ENCODE measurements at regions not wholly inside any gene's neighbourhood (a gene's known extent, or its start where the extent isn't known, plus 50 kb on each side); places are given as distances from the start of the nearest gene placed in this dataset.

- TF ChIP-seq RXRA (IDR thresholded peaks at IDR 0.05) (no peak), FOXA1 (IDR thresholded peaks at IDR 0.05) (no peak), YY1 (IDR thresholded peaks at IDR 0.05) (no peak), TAF1 (conservative IDR thresholded peaks at IDR 0.05) (no peak), MAX (IDR thresholded peaks at IDR 0.05) (no peak), FOXA2 (IDR thresholded peaks at IDR 0.05) (no peak)
- WGBS, result 92% methylated on average over 10 of the region's 10 CpGs
- Histone ChIP-seq H3K36me3 (ENCODE audit: control insufficient read depth in 4 of 4, insufficient read depth in 3 of 4, low read depth in 1 of 4, low read length in 3 of 4) (no peaks in the 10 kb centered on the region), H3K9ac (ENCODE audit: low read depth in 1 of 2, low read length in 2 of 2) (no peak overlapping the region), H3K4me1 (ENCODE audit: control insufficient read depth in 4 of 4, insufficient read depth in 4 of 4, low read length in 3 of 4) (no peaks in the 10 kb centered on the region), H3K9me3 (ENCODE audit: control insufficient read depth in 4 of 4, low read length in 3 of 4) (no peaks in the 10 kb centered on the region), H3K4me3 (ENCODE audit: low read depth in 1 of 3, low read length in 3 of 3) (no peak overlapping the region), H3K27ac (ENCODE audit: low read depth in 1 of 2, low read length in 2 of 2) (no peak overlapping the region), H3K27me3 (ENCODE audit: control insufficient read depth in 4 of 4, insufficient read depth in 4 of 4, low read length in 3 of 4) (no peaks in the 10 kb centered on the region)
- no peak for DNase-seq (ENCODE audit: low spot score)
Observed at GRCh38 chr6:80543598-80544222, 437.2 kb downstream of the BCKDHB start.

- no peak for DNase-seq (ENCODE audit: low spot score)
- Histone ChIP-seq H3K4me1 (ENCODE audit: control insufficient read depth in 4 of 4, insufficient read depth in 4 of 4, low read length in 3 of 4) (no peaks in the 10 kb centered on the region), H3K4me3 (ENCODE audit: low read depth in 1 of 3, low read length in 3 of 3) (no peak overlapping the region), H3K27me3 (ENCODE audit: control insufficient read depth in 4 of 4, insufficient read depth in 4 of 4, low read length in 3 of 4) (no peaks in the 10 kb centered on the region), H3K9me3 (ENCODE audit: control insufficient read depth in 4 of 4, low read length in 3 of 4) (no peaks in the 10 kb centered on the region), H3K27ac (ENCODE audit: low read depth in 1 of 2, low read length in 2 of 2) (no peak overlapping the region), H3K36me3 (ENCODE audit: control insufficient read depth in 4 of 4, insufficient read depth in 3 of 4, low read depth in 1 of 4, low read length in 3 of 4) (no peaks in the 10 kb centered on the region), H3K9ac (ENCODE audit: low read depth in 1 of 2, low read length in 2 of 2) (no peak overlapping the region)
- 97% methylated on average over 1 of the region's 1 CpG for WGBS
- no peak for TF ChIP-seq SP1 (IDR thresholded peaks at IDR 0.05)
- no peak for TF ChIP-seq REST (IDR thresholded peaks at IDR 0.05)
- TF ChIP-seq JUND (IDR thresholded peaks at IDR 0.05), result no peak
- no peak for TF ChIP-seq FOXA1 (IDR thresholded peaks at IDR 0.05)
Observed at GRCh38 chr6:80543151-80543550, 436.7 kb downstream of the BCKDHB start.

GRCh38 chr6:80541886-80542285 lies 435.4 kb downstream of the BCKDHB start:
- 78% methylated on average over 3 of the region's 3 CpGs for WGBS
- no peaks in the 10 kb centered on the region for H3K27me3 ChIP-seq (ENCODE audit: control insufficient read depth in 4 of 4, insufficient read depth in 4 of 4, low read length in 3 of 4)
- H3K9me3 ChIP-seq (ENCODE audit: control insufficient read depth in 4 of 4, low read length in 3 of 4), result no peaks in the 10 kb centered on the region
- H3K4me1 ChIP-seq (ENCODE audit: control insufficient read depth in 4 of 4, insufficient read depth in 4 of 4, low read length in 3 of 4), result no peaks in the 10 kb centered on the region
- no peak overlapping the region for H3K4me3 ChIP-seq (ENCODE audit: low read depth in 1 of 3, low read length in 3 of 3)
- no peak overlapping the region for H3K9ac ChIP-seq (ENCODE audit: low read depth in 1 of 2, low read length in 2 of 2)
- H3K27ac ChIP-seq (ENCODE audit: low read depth in 1 of 2, low read length in 2 of 2), result no peak overlapping the region
- TF ChIP-seq HNF4A (conservative IDR thresholded peaks at IDR 0.05) (no peak), ZBTB33 (IDR thresholded peaks at IDR 0.05) (no peak), JUND (IDR thresholded peaks at IDR 0.05) (no peak), CTCF (IDR thresholded peaks at IDR 0.05; ENCODE audit: low read depth, low read length, missing input control) (no peak), GABPA (IDR thresholded peaks at IDR 0.05 in 1 of 2, conservative IDR thresholded peaks at IDR 0.05 in 1 of 2) (no peak), MAX (IDR thresholded peaks at IDR 0.05) (no peak), HNF4G (IDR thresholded peaks at IDR 0.05) (no peak), FOXA2 (IDR thresholded peaks at IDR 0.05) (no peak), TAF1 (conservative IDR thresholded peaks at IDR 0.05) (no peak), REST (IDR thresholded peaks at IDR 0.05) (no peak), SP1 (IDR thresholded peaks at IDR 0.05) (no peak), YY1 (IDR thresholded peaks at IDR 0.05) (no peak), RAD21 (IDR thresholded peaks at IDR 0.05) (no peak), FOXA1 (IDR thresholded peaks at IDR 0.05) (no peak), NR2F2 (IDR thresholded peaks at IDR 0.05) (no peak), RXRA (IDR thresholded peaks at IDR 0.05) (no peak)
- no peak for DNase-seq (ENCODE audit: low spot score)
- no peaks in the 10 kb centered on the region for H3K36me3 ChIP-seq (ENCODE audit: control insufficient read depth in 4 of 4, insufficient read depth in 3 of 4, low read depth in 1 of 4, low read length in 3 of 4)
